Trophoblast cell (in vitro differentiated cells and primary cell): ENCODE measurements at regions not wholly inside any gene's neighbourhood (a gene's known extent, or its start where the extent isn't known, plus 50 kb on each side); places are given as distances from the start of the nearest gene placed in this dataset.

Source experiments
- DNase-seq, 2 donors: peaks; one replicate each; pipeline ENCODE4 v3.0.0-alpha.2; 2016
- H2AFZ ChIP-seq: 2 replicates; pipeline ENCODE4 v1.6.1; 2013; ENCODE audit warnings: low read length, moderate library complexity, mild to moderate bottlenecking; ENCODE audit not compliant: insufficient read depth, poor library complexity
- H2AK5ac ChIP-seq: 2 replicates; pipeline ENCODE4 v1.6.1; 2013; ENCODE audit warnings: mild to moderate bottlenecking, low read length
- H2BK120ac ChIP-seq: 2 replicates; pipeline ENCODE4 v1.6.1; 2013; ENCODE audit warnings: low read length, mild to moderate bottlenecking, moderate library complexity; ENCODE audit not compliant: insufficient read depth, poor library complexity
- H2BK12ac ChIP-seq: 2 replicates; pipeline ENCODE4 v1.6.1; 2013; ENCODE audit warnings: mild to moderate bottlenecking, low read length, moderate library complexity
- H2BK5ac ChIP-seq: 2 replicates; pipeline ENCODE4 v1.6.1; 2013; ENCODE audit warnings: low read length, low read depth, moderate library complexity, mild to moderate bottlenecking; ENCODE audit not compliant: poor library complexity
- H3K14ac ChIP-seq: 2 replicates; pipeline ENCODE4 v1.6.1; 2013; ENCODE audit warnings: mild to moderate bottlenecking, low read length
- H3K18ac ChIP-seq: 2 replicates; pipeline ENCODE4 v1.6.1; 2013; ENCODE audit warnings: mild to moderate bottlenecking, low read length
- H3K23ac ChIP-seq: 2 replicates; pipeline ENCODE4 v1.6.1; 2013; ENCODE audit warnings: low read length
- H3K27ac ChIP-seq: 2 replicates; pipeline ENCODE4 v1.5.1; 2013; ENCODE audit warnings: low read depth, mild to moderate bottlenecking, inconsistent platforms, low read length, moderate library complexity
- H3K27me3 ChIP-seq: 2 replicates; pipeline ENCODE4 v1.6.1; 2013; ENCODE audit warnings: inconsistent platforms, mild to moderate bottlenecking, low read length, moderate library complexity; ENCODE audit not compliant: insufficient read depth
- H3K36me3 ChIP-seq, 2 experiments: 1 replicate in 1 of 2; 2 replicates in 1 of 2; pipeline ENCODE4 v1.6.1; 2013; ENCODE audit warnings: low read length in 2 of 2, mild to moderate bottlenecking in 2 of 2, moderate library complexity in 1 of 2; ENCODE audit not compliant: insufficient read depth in 2 of 2, control insufficient read depth in 1 of 2
- H3K4ac ChIP-seq: 2 replicates; pipeline ENCODE4 v1.6.1; 2013; ENCODE audit warnings: low read depth, mild to moderate bottlenecking, low read length, moderate library complexity
- H3K4me1 ChIP-seq, 2 experiments: 1 replicate in 1 of 2; 2 replicates in 1 of 2; pipeline ENCODE4 v1.6.1; 2013; ENCODE audit warnings: low read length in 2 of 2, mild to moderate bottlenecking in 2 of 2, moderate library complexity in 1 of 2; ENCODE audit not compliant: insufficient read depth in 2 of 2, control insufficient read depth in 1 of 2
- H3K4me2 ChIP-seq: 2 replicates; pipeline ENCODE4 v1.6.1; 2013; ENCODE audit warnings: inconsistent platforms, mild to moderate bottlenecking, low read length, moderate library complexity
- H3K4me3 ChIP-seq: 2 replicates; pipeline ENCODE4 v1.5.1; 2013; ENCODE audit warnings: mild to moderate bottlenecking, low read depth, low read length, inconsistent platforms
- H3K79me1 ChIP-seq: one replicate; pipeline ENCODE4 v1.6.1; 2013; ENCODE audit warnings: low read length
- H3K79me2 ChIP-seq: 2 replicates; pipeline ENCODE4 v1.6.1; 2013; ENCODE audit warnings: low read length, mild to moderate bottlenecking; ENCODE audit not compliant: control insufficient read depth, insufficient read depth, poor library complexity
- H3K9ac ChIP-seq: 2 replicates; pipeline ENCODE4 v1.6.1; 2013; ENCODE audit warnings: mild to moderate bottlenecking, low read length
- H3K9me3 ChIP-seq: 2 replicates; pipeline ENCODE4 v1.6.1; 2013; ENCODE audit warnings: low read depth, mild to moderate bottlenecking, control low read depth, inconsistent platforms, low read length; ENCODE audit not compliant: insufficient read depth
- H4K12ac ChIP-seq: 2 replicates; pipeline ENCODE4 v1.6.1; 2013; ENCODE audit warnings: low read depth, mild to moderate bottlenecking, low read length, moderate library complexity
- H4K8ac ChIP-seq: 2 replicates; pipeline ENCODE4 v1.6.1; 2013; ENCODE audit warnings: low read depth, mild to moderate bottlenecking, low read length, moderate library complexity
- H4K91ac ChIP-seq: one replicate; pipeline ENCODE4 v1.6.1; 2013; ENCODE audit warnings: low read depth, mild to moderate bottlenecking, low read length, moderate library complexity
- WGBS: extraction: QIAGEN DNeasy Blood & Tissue Kit; methylation state at CpG from one replicate; pipeline ENCODE4 v1.1.7; 2013; ENCODE audit warnings: missing lambda C conversion rate; ENCODE audit not compliant: insufficient read length, insufficient coverage; ENCODE audit errors: extremely low coverage; 5-methylcytosine and 5-hydroxymethylcytosine counted together

- H3K14ac ChIP-seq = no peak overlapping the region
- no peak overlapping the region for H2BK12ac ChIP-seq
- no peak overlapping the region for H3K27ac ChIP-seq
- H2BK120ac ChIP-seq = no peak overlapping the region
- no peak overlapping the region for H4K8ac ChIP-seq
- H4K91ac ChIP-seq = no peak overlapping the region
- no peak overlapping the region for H2BK5ac ChIP-seq
- no peak overlapping the region for H3K18ac ChIP-seq
- WGBS = no CpG with 5 or more reads among the region's 2 CpGs
- no peak overlapping the region for H3K9ac ChIP-seq
- H3K36me3 ChIP-seq = no peaks in the 10 kb centered on the region
- no peak overlapping the region for H2AFZ ChIP-seq
- no peaks in the 10 kb centered on the region for H3K9me3 ChIP-seq
- no peak overlapping the region for H3K4ac ChIP-seq
- no peak overlapping the region for H3K4me2 ChIP-seq
- no peak overlapping the region for H3K23ac ChIP-seq
- H3K27me3 ChIP-seq = no peaks in the 10 kb centered on the region
- no peaks in the 10 kb centered on the region for H3K79me1 ChIP-seq
- no peak overlapping the region for H4K12ac ChIP-seq
- H3K79me2 ChIP-seq = no peaks in the 10 kb centered on the region
- no peak overlapping the region for H3K4me3 ChIP-seq
- no peak for DNase-seq
- H3K4me1 ChIP-seq = no peaks in the 10 kb centered on the region
- no peak overlapping the region for H2AK5ac ChIP-seq
These were observed 1089.8 kb upstream of the CADM2 start for GRCh38 chr3:83868909-83869567.

GRCh38 chr3:83873550-83873949 lies 1085.2 kb upstream of the CADM2 start:
- H3K27ac ChIP-seq = no peak overlapping the region
- DNase-seq = no peak
- H2AFZ ChIP-seq = no peak overlapping the region
- H3K79me1 ChIP-seq = no peaks in the 10 kb centered on the region
- H3K79me2 ChIP-seq = no peaks in the 10 kb centered on the region
- no peak overlapping the region for H3K9ac ChIP-seq
- H3K9me3 ChIP-seq = no peaks in the 10 kb centered on the region
- no peak overlapping the region for H4K91ac ChIP-seq
- H2BK5ac ChIP-seq = no peak overlapping the region
- no peak overlapping the region for H3K4me3 ChIP-seq
- no peak overlapping the region for H2BK12ac ChIP-seq
- H3K23ac ChIP-seq = no peak overlapping the region
- no CpG with 5 or more reads among the region's 2 CpGs for WGBS
- H3K27me3 ChIP-seq = no peaks in the 10 kb centered on the region
- no peak overlapping the region for H4K8ac ChIP-seq
- no peak overlapping the region for H4K12ac ChIP-seq
- H3K18ac ChIP-seq = no peak overlapping the region
- no peak overlapping the region for H3K14ac ChIP-seq
- H3K4ac ChIP-seq = no peak overlapping the region
- no peak overlapping the region for H2AK5ac ChIP-seq
- H2BK120ac ChIP-seq = no peak overlapping the region
- H3K4me1 ChIP-seq = no peaks in the 10 kb centered on the region
- H3K36me3 ChIP-seq = no peaks in the 10 kb centered on the region
- H3K4me2 ChIP-seq = no peak overlapping the region

GRCh38 chr3:83877910-83878309 lies 1080.9 kb upstream of the CADM2 start:
- H2BK5ac ChIP-seq = no peak overlapping the region
- H3K79me2 ChIP-seq = no peaks in the 10 kb centered on the region
- H2AFZ ChIP-seq = no peak overlapping the region
- H2BK120ac ChIP-seq = no peak overlapping the region
- no CpG with 5 or more reads among the region's 3 CpGs for WGBS
- no peaks in the 10 kb centered on the region for H3K79me1 ChIP-seq
- no peak overlapping the region for H4K8ac ChIP-seq
- no peak overlapping the region for H3K9ac ChIP-seq
- H3K4me2 ChIP-seq = no peak overlapping the region
- H3K4me3 ChIP-seq = no peak overlapping the region
- no peak overlapping the region for H4K12ac ChIP-seq
- H4K91ac ChIP-seq = no peak overlapping the region
- no peak overlapping the region for H3K27ac ChIP-seq
- H2AK5ac ChIP-seq = no peak overlapping the region
- DNase-seq = no peak
- H3K23ac ChIP-seq = no peak overlapping the region
- H3K14ac ChIP-seq = no peak overlapping the region
- no peaks in the 10 kb centered on the region for H3K36me3 ChIP-seq
- no peaks in the 10 kb centered on the region for H3K9me3 ChIP-seq
- H3K4me1 ChIP-seq = no peaks in the 10 kb centered on the region
- H3K4ac ChIP-seq = no peak overlapping the region
- no peak overlapping the region for H3K18ac ChIP-seq
- H2BK12ac ChIP-seq = no peak overlapping the region
- no peaks in the 10 kb centered on the region for H3K27me3 ChIP-seq

- Histone ChIP-seq H4K12ac (no peak overlapping the region), H3K4ac (no peak overlapping the region), H3K23ac (no peak overlapping the region), H3K27ac (no peak overlapping the region), H3K36me3 (no peaks in the 10 kb centered on the region), H3K18ac (no peak overlapping the region), H3K9ac (no peak overlapping the region), H3K79me1 (no peaks in the 10 kb centered on the region), H3K4me3 (no peak overlapping the region), H3K79me2 (no peaks in the 10 kb centered on the region), H2BK120ac (no peak overlapping the region), H3K27me3 (no peaks in the 10 kb centered on the region), H2AK5ac (no peak overlapping the region), H3K14ac (no peak overlapping the region), H4K91ac (no peak overlapping the region), H3K4me2 (no peak overlapping the region), H2AFZ (no peak overlapping the region), H2BK12ac (no peak overlapping the region), H4K8ac (no peak overlapping the region), H2BK5ac (no peak overlapping the region), H3K4me1 (no peaks in the 10 kb centered on the region), H3K9me3 (no peaks in the 10 kb centered on the region)
- DNase-seq = no peak
- WGBS = 100% methylated on average over 1 of the region's 2 CpGs
These were observed 1076.1 kb upstream of the CADM2 start for GRCh38 chr3:83882701-83883100.
